Mesodermal cell (in vitro differentiated cells): ENCODE measurements at regions not wholly inside any gene's neighbourhood (a gene's known extent, or its start where the extent isn't known, plus 50 kb on each side); places are given as distances from the start of the nearest gene placed in this dataset.

Experiments used
- H3K27ac ChIP-seq: 2 replicates; pipeline ENCODE4 v1.7.0; 2013; ENCODE audit warnings: mild to moderate bottlenecking, low read depth, low read length, moderate library complexity; ENCODE audit not compliant: severe bottlenecking
- H3K36me3 ChIP-seq: 2 replicates; pipeline ENCODE4 v1.7.1; 2013; ENCODE audit warnings: mild to moderate bottlenecking, low read length, moderate library complexity; ENCODE audit not compliant: control insufficient read depth, insufficient read depth
- H3K4me1 ChIP-seq: one replicate; pipeline ENCODE4 v1.7.1; 2013; ENCODE audit warnings: mild to moderate bottlenecking, low read length; ENCODE audit not compliant: insufficient read depth, control insufficient read depth, poor library complexity, severe bottlenecking
- H3K4me3 ChIP-seq: 2 replicates; pipeline ENCODE4 v1.7.0; 2013; ENCODE audit warnings: low read length, control low read depth, mild to moderate bottlenecking; ENCODE audit not compliant: insufficient read depth, poor library complexity, severe bottlenecking; ENCODE audit errors: extremely low read depth
- H3K9me3 ChIP-seq: 2 replicates; pipeline ENCODE4 v1.7.1; 2013; ENCODE audit warnings: mild to moderate bottlenecking, low read length, moderate library complexity; ENCODE audit not compliant: control insufficient read depth
- WGBS, 2 experiments: methylation state at CpG; one replicate each; pipeline ENCODE4 v1.1.5; 2013; ENCODE audit warnings: missing lambda C conversion rate in 2 of 2; ENCODE audit not compliant: insufficient coverage in 2 of 2; 5-methylcytosine and 5-hydroxymethylcytosine counted together

DNA sequence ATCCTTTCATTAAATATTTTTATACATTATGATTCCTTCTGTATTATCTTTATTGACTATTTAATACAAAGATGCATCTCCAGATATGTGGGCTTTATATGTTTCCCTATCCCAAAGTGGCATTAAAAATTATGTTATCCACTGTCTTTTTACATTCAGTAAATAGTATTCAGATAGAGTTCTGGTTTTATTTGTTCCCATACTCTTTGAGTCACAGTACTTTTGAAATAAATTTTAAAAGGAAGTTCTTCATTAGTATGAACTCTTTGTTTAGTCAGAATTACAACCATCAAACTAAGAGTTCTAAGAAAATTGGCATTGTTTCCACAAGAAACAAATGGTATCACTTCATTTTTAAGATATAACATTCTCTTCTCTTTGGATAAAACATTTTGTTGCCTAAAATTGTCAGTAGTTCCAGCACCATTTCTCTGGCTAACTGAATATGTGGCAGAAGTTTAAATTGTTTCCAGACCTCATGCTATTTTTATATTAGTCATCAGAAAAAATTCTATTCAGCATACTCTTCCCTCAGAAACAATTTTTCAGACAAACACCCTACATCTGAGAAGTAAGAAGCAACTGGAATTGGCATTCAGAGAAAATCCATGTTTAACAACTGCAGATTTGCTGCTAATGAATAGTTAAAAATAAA, 88.5 kb upstream of the COL5A2 start:
- H3K4me1 ChIP-seq = no peaks in the 10 kb centered on the region
- H3K9me3 ChIP-seq = peaks cover 9% of the 10 kb centered on the region
- H3K4me3 ChIP-seq = no peak overlapping the region
- no peak overlapping the region for H3K27ac ChIP-seq
- H3K36me3 ChIP-seq = no peaks in the 10 kb centered on the region

DNA sequence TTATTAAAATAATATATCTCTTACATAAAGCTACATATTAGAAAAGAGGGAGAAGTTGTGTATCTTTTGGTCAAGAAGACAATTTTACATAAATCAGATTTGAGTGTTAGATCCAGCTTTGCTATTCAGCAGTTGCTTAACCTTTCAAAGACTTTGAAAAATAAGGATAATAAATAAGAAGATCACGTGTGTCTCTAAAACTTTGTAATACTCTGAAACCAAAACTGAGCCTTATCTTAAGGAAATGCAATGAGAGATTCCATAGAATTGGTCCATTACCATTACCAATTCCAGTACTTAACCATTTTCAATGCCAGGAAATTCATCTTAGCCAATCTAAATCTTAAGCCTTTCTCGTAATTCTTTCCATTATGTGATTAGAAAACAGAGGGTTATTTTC, 89.2 kb upstream of the COL5A2 start:
- Histone ChIP-seq H3K4me3 (no peak overlapping the region), H3K36me3 (no peaks in the 10 kb centered on the region), H3K4me1 (no peaks in the 10 kb centered on the region), H3K9me3 (peaks cover 9% of the 10 kb centered on the region), H3K27ac (no peak overlapping the region)
- WGBS, 2 experiments = no CpG with 5 or more reads among the region's 2 CpGs

GRCh38 chr2:189273734-189274133, 94.2 kb upstream of the COL5A2 start:
- Histone ChIP-seq H3K4me1 (no peaks in the 10 kb centered on the region), H3K36me3 (no peaks in the 10 kb centered on the region), H3K4me3 (no peak overlapping the region), H3K27ac (no peak overlapping the region), H3K9me3 (no peaks in the 10 kb centered on the region)
- WGBS, 2 experiments = no CpG with 5 or more reads among the region's 2 CpGs

- no peaks in the 10 kb centered on the region for H3K9me3 ChIP-seq
Observed at GRCh38 chr2:189274361-189274760, 94.8 kb upstream of the COL5A2 start.

GRCh38 chr2:189276277-189276676, 96.7 kb upstream of the COL5A2 start:
- no peaks in the 10 kb centered on the region for H3K36me3 ChIP-seq
- WGBS, 2 experiments = 69% methylated on average over 2 of the region's 2 CpGs; no CpG with 5 or more reads in 1 of the 2 experiments
- H3K4me1 ChIP-seq = no peaks in the 10 kb centered on the region
- no peak overlapping the region for H3K4me3 ChIP-seq
- peaks cover 3% of the 10 kb centered on the region for H3K9me3 ChIP-seq
- no peak overlapping the region for H3K27ac ChIP-seq

More at GRCh38 chr2:189274361-189274760, 94.8 kb upstream of the COL5A2 start:
- Histone ChIP-seq H3K27ac (no peak overlapping the region), H3K4me1 (no peaks in the 10 kb centered on the region), H3K36me3 (no peaks in the 10 kb centered on the region), H3K4me3 (no peak overlapping the region)

DNA sequence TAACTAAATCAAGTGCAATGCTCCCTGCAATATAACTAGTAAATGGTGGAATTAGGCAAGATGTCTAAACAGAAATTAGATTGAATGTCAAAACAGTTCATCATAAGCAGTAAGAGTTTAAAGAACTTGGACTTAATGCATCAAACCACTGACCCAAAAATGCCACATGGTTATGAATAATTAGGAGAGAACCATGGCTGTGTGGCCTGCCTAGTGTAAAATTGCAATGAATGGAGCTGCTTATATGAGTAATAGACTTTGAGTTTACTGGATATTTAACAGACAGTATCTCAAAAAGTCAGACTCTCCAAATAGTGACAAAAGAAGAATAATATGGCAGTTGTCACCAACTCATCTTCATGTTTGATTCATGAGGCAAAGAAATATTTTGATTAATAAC, 101.6 kb upstream of the COL5A2 start:
- Histone ChIP-seq H3K27ac (no peak overlapping the region), H3K9me3 (peaks cover 3% of the 10 kb centered on the region), H3K4me1 (peaks cover 10% of the 10 kb centered on the region), H3K36me3 (no peaks in the 10 kb centered on the region), H3K4me3 (no peak overlapping the region)

- Histone ChIP-seq H3K36me3 (no peaks in the 10 kb centered on the region), H3K9me3 (peaks cover 7% of the 10 kb centered on the region), H3K4me3 (no peak overlapping the region), H3K4me1 (peaks cover 17% of the 10 kb centered on the region), H3K27ac (no peak overlapping the region)
- WGBS, 2 experiments = 100% methylated on average over 1 of the region's 2 CpGs; no CpG with 5 or more reads in 1 of the 2 experiments
Observed at GRCh38 chr2:189285349-189285748, 105.8 kb upstream of the COL5A2 start.

DNA sequence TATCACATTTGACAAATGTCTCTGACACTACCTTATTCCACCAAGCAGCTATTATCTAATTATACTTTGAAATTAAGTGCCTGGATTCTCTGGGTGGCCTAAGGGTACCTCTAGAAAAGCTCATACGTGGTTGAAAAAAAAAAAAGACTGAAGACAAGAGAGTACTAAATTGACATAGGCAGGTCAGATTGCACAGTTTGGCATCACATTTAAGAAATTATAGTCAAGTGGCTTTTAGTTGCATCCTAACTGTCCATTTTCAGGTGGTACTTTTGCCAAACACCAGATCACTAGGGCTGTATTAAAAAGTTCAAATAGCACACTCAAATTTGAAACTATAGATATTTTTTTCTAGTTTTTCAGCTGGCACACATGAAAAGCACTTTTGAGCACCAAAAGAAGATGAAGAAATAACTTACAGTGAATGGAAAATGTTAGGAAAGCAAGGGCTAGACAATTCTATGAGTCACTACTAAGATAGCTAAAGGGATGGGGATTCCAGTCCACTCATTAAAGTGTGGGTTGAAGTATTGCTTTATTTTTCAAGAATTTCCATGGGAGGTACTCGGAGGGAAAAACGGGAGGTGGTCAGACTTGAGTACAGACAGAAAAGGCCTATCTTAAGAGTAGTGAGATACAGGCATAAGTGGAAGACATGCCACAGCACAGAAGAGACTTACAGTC, 106.5 kb upstream of the COL5A2 start:
- H3K4me3 ChIP-seq = no peak overlapping the region
- peak overlapping the region; percentile 31 for H3K27ac ChIP-seq
- 53 to 60% methylated on average over 2 of the region's 3 CpGs for WGBS, 2 experiments
- peaks cover 17% of the 10 kb centered on the region for H3K4me1 ChIP-seq
- H3K36me3 ChIP-seq = no peaks in the 10 kb centered on the region
- peaks cover 7% of the 10 kb centered on the region for H3K9me3 ChIP-seq

GRCh38 chr2:189287363-189287762, 107.8 kb upstream of the COL5A2 start:
- Histone ChIP-seq H3K4me3 (no peak overlapping the region), H3K27ac (no peak overlapping the region), H3K9me3 (peaks cover 7% of the 10 kb centered on the region), H3K4me1 (peaks cover 17% of the 10 kb centered on the region), H3K36me3 (no peaks in the 10 kb centered on the region)
- WGBS, 2 experiments = no CpG with 5 or more reads among the region's 1 CpG

DNA sequence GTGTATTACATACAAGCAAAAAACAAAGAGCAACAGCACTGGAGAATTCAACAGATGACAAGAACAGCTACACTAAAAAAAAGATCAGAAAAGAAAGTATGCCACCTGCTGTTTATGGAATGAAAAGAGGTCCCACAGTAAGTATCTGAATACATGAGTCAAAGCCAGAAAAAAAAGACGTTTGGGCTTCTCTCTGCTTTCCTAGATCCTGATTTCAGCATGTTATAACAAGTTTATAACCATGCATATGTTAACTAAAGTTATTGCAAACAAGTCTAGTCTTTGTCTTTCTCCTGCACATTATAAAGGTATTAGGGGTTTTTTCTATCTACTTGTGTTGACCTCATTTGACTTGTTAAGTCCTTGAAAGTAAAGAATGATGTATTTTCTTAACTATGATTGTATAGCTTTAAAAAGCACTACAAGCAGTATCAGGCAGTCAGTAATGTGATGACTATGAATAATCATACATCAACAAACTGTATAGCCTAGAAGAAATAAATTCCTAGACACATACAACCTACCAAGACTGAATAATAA, 108.5 kb upstream of the COL5A2 start:
- WGBS, 2 experiments = no CpG with 5 or more reads among the region's 1 CpG
- Histone ChIP-seq H3K27ac (no peak overlapping the region), H3K36me3 (no peaks in the 10 kb centered on the region), H3K4me3 (no peak overlapping the region), H3K4me1 (peaks cover 17% of the 10 kb centered on the region), H3K9me3 (peaks cover 7% of the 10 kb centered on the region)

GRCh38 chr2:189291460-189291859, 111.9 kb upstream of the COL5A2 start:
- Histone ChIP-seq H3K9me3 (peaks cover 7% of the 10 kb centered on the region), H3K4me1 (peaks cover 7% of the 10 kb centered on the region), H3K4me3 (no peak overlapping the region), H3K36me3 (no peaks in the 10 kb centered on the region), H3K27ac (no peak overlapping the region)
- no CpG with 5 or more reads among the region's 1 CpG for WGBS, 2 experiments
